ENCODE measurements at regions not wholly inside any gene's neighbourhood (a gene's known extent, or its start where the extent isn't known, plus 50 kb on each side); places are given as distances from the start of the nearest gene placed in this dataset.

GRCh38 chr21:28338701-28339305 is 653.9 kb downstream of the LTN1 start:
- 66% methylated on average over 5 of the region's 5 CpGs for WGBS
- no peak overlapping the region for H3K27ac ChIP-seq
- H3K4me3 ChIP-seq, result no peak overlapping the region
- DNase-seq (ENCODE audit: low spot score in 2 of 2), result no peak
- H3K36me3 ChIP-seq, result no peaks in the 10 kb centered on the region
- H3K4me1 ChIP-seq, result peaks cover 7% of the 10 kb centered on the region
- H3K9me3 ChIP-seq, result no peaks in the 10 kb centered on the region
- no peak for TF ChIP-seq POLR2A (IDR thresholded peaks at IDR 0.05)
- TF ChIP-seq CTCF (IDR thresholded peaks at IDR 0.05), result no peak
- no peak for TF ChIP-seq EP300 (IDR thresholded peaks at IDR 0.05)
- TF ChIP-seq POLR2AphosphoS5 (IDR thresholded peaks at IDR 0.05), result no peak
- no peaks in the 10 kb centered on the region for H3K27me3 ChIP-seq

GRCh38 chr21:28337315-28337714 is 655.4 kb downstream of the LTN1 start:
- H3K4me3 ChIP-seq, result no peak overlapping the region
- no peak overlapping the region for H3K27ac ChIP-seq
- no peak for TF ChIP-seq POLR2AphosphoS5 (IDR thresholded peaks at IDR 0.05)
- TF ChIP-seq POLR2A (IDR thresholded peaks at IDR 0.05), result no peak
- TF ChIP-seq EP300 (IDR thresholded peaks at IDR 0.05), result no peak
- TF ChIP-seq CTCF (IDR thresholded peaks at IDR 0.05), result no peak
- DNase-seq (ENCODE audit: low spot score in 2 of 2), result no peak
- H3K27me3 ChIP-seq, result no peaks in the 10 kb centered on the region
- no peaks in the 10 kb centered on the region for H3K9me3 ChIP-seq
- no peaks in the 10 kb centered on the region for H3K36me3 ChIP-seq
- H3K4me1 ChIP-seq, result peaks cover 7% of the 10 kb centered on the region

- Histone ChIP-seq H3K4me3 (no peak overlapping the region), H3K27me3 (no peaks in the 10 kb centered on the region), H3K9me3 (no peaks in the 10 kb centered on the region), H3K36me3 (no peaks in the 10 kb centered on the region), H3K27ac (no peak overlapping the region), H3K4me1 (peaks cover 7% of the 10 kb centered on the region)
- no peak for DNase-seq (ENCODE audit: low spot score in 2 of 2)
- 4% methylated on average over 3 of the region's 3 CpGs for WGBS
- TF ChIP-seq EP300 (IDR thresholded peaks at IDR 0.05) (no peak), CTCF (IDR thresholded peaks at IDR 0.05) (peak; percentile 15 to 33), POLR2AphosphoS5 (IDR thresholded peaks at IDR 0.05) (peak in 1 of 3 donors; percentile 11), POLR2A (IDR thresholded peaks at IDR 0.05) (no peak)
Observed at GRCh38 chr21:28336314-28336713, 656.4 kb downstream of the LTN1 start.

- no peak for TF ChIP-seq EP300 (IDR thresholded peaks at IDR 0.05)
- no peak for TF ChIP-seq POLR2A (IDR thresholded peaks at IDR 0.05)
- TF ChIP-seq CTCF (IDR thresholded peaks at IDR 0.05), result no peak
- Histone ChIP-seq H3K4me3 (no peak overlapping the region), H3K27ac (no peak overlapping the region), H3K9me3 (no peaks in the 10 kb centered on the region), H3K27me3 (no peaks in the 10 kb centered on the region), H3K36me3 (no peaks in the 10 kb centered on the region), H3K4me1 (peaks cover 7% of the 10 kb centered on the region)
- no peak for DNase-seq (ENCODE audit: low spot score in 2 of 2)
- 85% methylated on average over 2 of the region's 2 CpGs for WGBS
Observed at GRCh38 chr21:28334407-28334806, 658.3 kb downstream of the LTN1 start.

- Histone ChIP-seq H3K36me3 (no peaks in the 10 kb centered on the region), H3K27ac (no peak overlapping the region), H3K4me3 (no peak overlapping the region), H3K4me1 (peaks cover 7% of the 10 kb centered on the region), H3K9me3 (no peaks in the 10 kb centered on the region), H3K27me3 (no peaks in the 10 kb centered on the region)
- TF ChIP-seq CTCF (IDR thresholded peaks at IDR 0.05), result no peak
- WGBS, result 63% methylated on average over 3 of the region's 3 CpGs
- DNase-seq (ENCODE audit: low spot score in 2 of 2), result no peak
Observed at GRCh38 chr21:28333578-28334075, 659.0 kb downstream of the LTN1 start.

Measured in suprapubic skin (tissue), 4 donors.